HepG2 (cell line): ENCODE measurements at regions not wholly inside any gene's neighbourhood (a gene's known extent, or its start where the extent isn't known, plus 50 kb on each side); places are given as distances from the start of the nearest gene placed in this dataset.
A peak's percentile ranks its signal among the peaks of the same experiment; 100 is the strongest.

Experiments
- ATF3 ChIP-seq: sonication (generic); formaldehyde crosslinking; IDR thresholded peaks from 2 replicates; pipeline ENCODE4 v1.4.0; 2020; ENCODE audit warnings: missing genetic modification reagents
- ATRX ChIP-seq: sonication (generic); formaldehyde crosslinking; IDR thresholded peaks from 2 replicates; pipeline ENCODE4 v1.4.0; 2020; ENCODE audit warnings: missing genetic modification reagents, borderline replicate concordance
- BHLHE40 ChIP-seq: IDR thresholded peaks from 2 replicates; pipeline ENCODE4 v1.6.1; 2011; ENCODE audit warnings: low read length, improper control_type of control experiment
- ETV6 ChIP-seq: sonication (generic); formaldehyde crosslinking; conservative IDR thresholded peaks from 2 replicates; pipeline ENCODE4 v1.4.0; 2020; ENCODE audit warnings: missing genetic modification reagents
- FOXP1 ChIP-seq, 2 experiments: fragments of 450-650 bp in 1 of 2; IDR thresholded peaks; 2 replicates each; pipeline ENCODE4 v1.6.1; 2017 to 2018; ENCODE audit warnings: antibody characterized with exemption in 1 of 2
- HMG20B ChIP-seq: conservative IDR thresholded peaks from 2 replicates; pipeline ENCODE4 v1.6.1; 2016; ENCODE audit warnings: missing genetic modification reagents, missing compliant biosample characterization
- HNRNPLL ChIP-seq: fragments of 200-400 bp; formaldehyde crosslinking; IDR thresholded peaks from 2 replicates; pipeline ENCODE4 v1.6.1; 2017; ENCODE audit warnings: mild to moderate bottlenecking, low read depth, low read length; ENCODE audit not compliant: poor library complexity, severe bottlenecking
- KLF6 ChIP-seq: IDR thresholded peaks from 2 replicates; pipeline ENCODE4 v1.8.0; 2016; ENCODE audit warnings: missing biosample characterization, missing genetic modification reagents
- KLF9 ChIP-seq: IDR thresholded peaks from 2 replicates; pipeline ENCODE4 v1.6.1; 2016; ENCODE audit warnings: low read depth
- MAFG ChIP-seq: sonication (generic); formaldehyde crosslinking; IDR thresholded peaks from 2 replicates; pipeline ENCODE4 v1.5.1; 2020; ENCODE audit warnings: mild to moderate bottlenecking, missing genetic modification reagents
- NCOA2 ChIP-seq: sonication (generic); formaldehyde crosslinking; IDR thresholded peaks from 2 replicates; pipeline ENCODE4 v1.8.0; 2022; ENCODE audit warnings: inconsistent platforms
- NFKBIZ ChIP-seq: IDR thresholded peaks from 2 replicates; pipeline ENCODE4 v1.6.1; 2018; ENCODE audit warnings: missing genetic modification reagents, missing compliant biosample characterization
- PLSCR1 ChIP-seq: sonication (generic); formaldehyde crosslinking; IDR thresholded peaks from 2 replicates; pipeline ENCODE4 v1.5.0; 2020; ENCODE audit warnings: missing genetic modification reagents, mild to moderate bottlenecking, borderline replicate concordance
- PREB ChIP-seq: sonication (generic); formaldehyde crosslinking; IDR thresholded peaks from 2 replicates; pipeline ENCODE4 v1.4.0; 2020; ENCODE audit warnings: missing genetic modification reagents
- PTBP1 ChIP-seq: fragments of 200-400 bp; formaldehyde crosslinking; IDR thresholded peaks from 2 replicates; pipeline ENCODE4 v1.6.1; 2018; ENCODE audit warnings: low read length, low read depth; ENCODE audit not compliant: poor library complexity, severe bottlenecking
- STAG1 ChIP-seq: sonication (generic); formaldehyde crosslinking; IDR thresholded peaks from 2 replicates; pipeline ENCODE4 v1.4.0; 2020; ENCODE audit warnings: missing genetic modification reagents
- STAT6 ChIP-seq: sonication (generic); formaldehyde crosslinking; IDR thresholded peaks from 2 replicates; pipeline ENCODE4 v1.4.0; 2020; ENCODE audit warnings: missing genetic modification reagents, mild to moderate bottlenecking, borderline replicate concordance
- TEAD2 ChIP-seq: sonication (generic); formaldehyde crosslinking; IDR thresholded peaks from 2 replicates; pipeline ENCODE4 v1.9.0; 2021; ENCODE audit warnings: missing genetic modification reagents
- TFDP2 ChIP-seq: sonication (generic); formaldehyde crosslinking; IDR thresholded peaks from 2 replicates; pipeline ENCODE4 v1.4.0; 2020; ENCODE audit warnings: missing genetic modification reagents
- ZBTB42 ChIP-seq: sonication (generic); formaldehyde crosslinking; IDR thresholded peaks from 2 replicates; pipeline ENCODE4 v1.5.0; 2020; ENCODE audit warnings: mild to moderate bottlenecking, missing genetic modification reagents
- ZFP41 ChIP-seq: sonication (generic); formaldehyde crosslinking; IDR thresholded peaks from 2 replicates; pipeline ENCODE4 v1.4.0; 2020; ENCODE audit warnings: mild to moderate bottlenecking, missing genetic modification reagents, borderline replicate concordance
- ZMYM4 ChIP-seq: sonication (generic); formaldehyde crosslinking; IDR thresholded peaks from 2 replicates; pipeline ENCODE4 v1.8.1; 2023; ENCODE audit warnings: mild to moderate bottlenecking, missing genetic modification reagents
- ZNF260 ChIP-seq: sonication (generic); formaldehyde crosslinking; IDR thresholded peaks from 2 replicates; pipeline ENCODE4 v1.4.0; 2020; ENCODE audit warnings: missing genetic modification reagents, low read depth, mild to moderate bottlenecking, borderline replicate concordance
- ZNF891 ChIP-seq: sonication (generic); formaldehyde crosslinking; IDR thresholded peaks from 2 replicates; pipeline ENCODE4 v1.5.0; 2020; ENCODE audit warnings: mild to moderate bottlenecking, missing genetic modification reagents

GRCh38 chr21:43287795-43288755, 119.3 kb downstream of the CRYAA start (continued):
- TF ChIP-seq PREB (CRISPR knock-in tag) (no peak), ZNF891 (CRISPR knock-in tag) (0 out of 2 replicates have a peak, but pooled peaks have one; percentile 25), ZMYM4 (CRISPR knock-in tag) (0 out of 2 replicates have a peak, but pooled peaks have one; percentile 8), FOXP1 (IDR thresholded peaks at IDR 0.05) (no peak), FOXP1 (CRISPR knock-in tag; IDR thresholded peaks at IDR 0.05) (peak; percentile 82; the same call in 1 of the 2 replicates), KLF9 (CRISPR knock-in tag) (peak; percentile 62; the same call in 1 of the 2 replicates), NCOA2 (peak; percentile 87), HMG20B (CRISPR knock-in tag) (peak; percentile 84), TEAD2 (CRISPR knock-in tag) (no peak), ZNF260 (CRISPR knock-in tag) (no peak), PLSCR1 (CRISPR knock-in tag) (no peak), KLF6 (CRISPR knock-in tag) (no peak; the same call in 1 of the 2 replicates), NFKBIZ (CRISPR knock-in tag) (0 out of 2 replicates have a peak, but pooled peaks have one; percentile 54), STAT6 (CRISPR knock-in tag) (0 out of 2 replicates have a peak, but pooled peaks have one; percentile 18), ETV6 (CRISPR knock-in tag) (no peak), PTBP1 (no peak), ATRX (no peak), HNRNPLL (no peak), STAG1 (CRISPR knock-in tag) (0 out of 2 replicates have a peak, but pooled peaks have one; percentile 8), TFDP2 (no peak), ATF3 (CRISPR knock-in tag) (peak; percentile 31; the same call in 1 of the 2 replicates), ZBTB42 (no peak), ZFP41 (CRISPR knock-in tag) (no peak), MAFG (CRISPR knock-in tag) (0 out of 2 replicates have a peak, but pooled peaks have one; percentile 39), BHLHE40 (peak; percentile 24; the same call in 1 of the 2 replicates)
